Activated T-helper 9 cell treated with anti-CD3 and anti-CD28 coated beads, Interleukin-2, amount 50 U/mL, for 16 hours (primary cell): ENCODE measurements at regions not wholly inside any gene's neighbourhood (a gene's known extent, or its start where the extent isn't known, plus 50 kb on each side); places are given as distances from the start of the nearest gene placed in this dataset.
A peak's percentile ranks its signal among the peaks of the same experiment; 100 is the strongest.
"Not testable (repeated sequence)": the region's sequence is repeated elsewhere in the genome, so short reads cannot be mapped to it uniquely, and the experiment has no call there.

ENCODE experiments used
- DNase-seq: peaks from one replicate; pipeline ENCODE4 v3.0.0-alpha.2; 2020; ENCODE audit warnings: low read depth

- DNase-seq: no peak
Observed at GRCh38 chr22:35138521-35138920, 72.6 kb downstream of the ISX start.

GRCh38 chr22:35140879-35141745 is 75.2 kb downstream of the ISX start:
- DNase-seq: no peak

- no peak for DNase-seq
Observed at GRCh38 chr22:35148381-35148780, 82.4 kb downstream of the ISX start.

GRCh38 chr22:35148866-35149548 is 83.0 kb downstream of the ISX start:
- no peak for DNase-seq

- peak; percentile 16 for DNase-seq
Observed at GRCh38 chr22:35150183-35151107, 84.5 kb downstream of the ISX start.

- no peak for DNase-seq
Observed at GRCh38 chr22:35152316-35152715, 86.4 kb downstream of the ISX start.

GRCh38 chr22:35154937-35155387 is 89.0 kb downstream of the ISX start:
- no peak for DNase-seq

GRCh38 chr22:35155403-35156025 is 89.6 kb downstream of the ISX start:
- no peak for DNase-seq

- DNase-seq: no peak
Observed at GRCh38 chr22:35156945-35157344, 91.0 kb downstream of the ISX start.

- no peak for DNase-seq
Observed at GRCh38 chr22:35158336-35158735, 92.4 kb downstream of the ISX start.

- no peak for DNase-seq
Observed at GRCh38 chr22:35159343-35159742, 93.4 kb downstream of the ISX start.

- DNase-seq: no peak
Observed at GRCh38 chr22:35160268-35160667, 94.3 kb downstream of the ISX start.

GRCh38 chr22:35165896-35166295 is 91.4 kb upstream of the HMGXB4 start:
- not testable (repeated sequence) for DNase-seq

GRCh38 chr22:35170716-35171697 is 86.3 kb upstream of the HMGXB4 start:
- no peak for DNase-seq

- DNase-seq: no peak
Observed at GRCh38 chr22:35172442-35172841, 84.9 kb upstream of the HMGXB4 start.

- no peak for DNase-seq
Observed at GRCh38 chr22:35173655-35174054, 83.6 kb upstream of the HMGXB4 start.

- DNase-seq: no peak
Observed at GRCh38 chr22:35174401-35175038, 82.8 kb upstream of the HMGXB4 start.

- no peak for DNase-seq
Observed at GRCh38 chr22:35175392-35175791, 81.9 kb upstream of the HMGXB4 start.

- no peak for DNase-seq
Observed at GRCh38 chr22:35177811-35178210, 79.5 kb upstream of the HMGXB4 start.

GRCh38 chr22:35178446-35178845 is 78.8 kb upstream of the HMGXB4 start:
- no peak for DNase-seq
